GM06990 (cell line): ENCODE measurements at regions not wholly inside any gene's neighbourhood (a gene's known extent, or its start where the extent isn't known, plus 50 kb on each side); places are given as distances from the start of the nearest gene placed in this dataset.

Experiments used
- DNase-seq: peaks from one replicate; pipeline ENCODE4 v3.0.0-alpha.2; 2011; ENCODE audit not compliant: insufficient read length; ENCODE audit errors: extremely low read depth
- H3K27me3 ChIP-seq: replicated peaks from 2 replicates; pipeline ENCODE4 v1.6.0; 2011; ENCODE audit warnings: low read length; ENCODE audit not compliant: control insufficient read depth, insufficient read depth
- H3K36me3 ChIP-seq: 2 replicates; pipeline ENCODE4 v1.5.1; 2011; ENCODE audit warnings: low read length; ENCODE audit not compliant: control insufficient read depth, insufficient read depth
- H3K4me3 ChIP-seq: replicated peaks from 2 replicates; pipeline ENCODE4 v1.5.1; 2011; ENCODE audit warnings: low read depth, mild to moderate bottlenecking, control low read depth, low read length
- TF ChIP-seq, protein P1 (sequence below): IDR thresholded peaks from 2 replicates; pipeline ENCODE4 v1.5.1; 2011; ENCODE audit warnings: low read length, control low read depth, mild to moderate bottlenecking, inconsistent platforms; ENCODE audit not compliant: insufficient read depth, poor library complexity, severe bottlenecking

DNA sequence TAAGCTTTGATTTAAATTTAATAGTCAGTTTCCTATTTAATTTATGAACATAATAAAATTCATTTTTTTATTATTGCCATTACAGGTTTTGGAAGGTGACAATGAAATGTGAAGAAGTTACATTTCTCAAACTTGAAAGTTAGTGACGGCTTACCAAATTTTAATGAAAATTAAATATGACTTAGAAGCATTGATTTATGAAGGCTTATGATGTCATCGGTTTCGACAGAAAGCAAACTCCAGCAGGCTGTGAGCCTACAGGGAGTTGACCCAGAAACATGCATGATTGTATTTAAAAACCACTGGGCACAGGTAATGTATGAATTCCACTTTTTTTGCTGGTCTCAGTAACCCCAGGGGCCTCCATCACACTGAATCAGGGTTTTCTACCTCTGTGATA is 157.1 kb downstream of the FHIP1A start:
- DNase-seq = no peak
- TF ChIP-seq, protein P1, sequence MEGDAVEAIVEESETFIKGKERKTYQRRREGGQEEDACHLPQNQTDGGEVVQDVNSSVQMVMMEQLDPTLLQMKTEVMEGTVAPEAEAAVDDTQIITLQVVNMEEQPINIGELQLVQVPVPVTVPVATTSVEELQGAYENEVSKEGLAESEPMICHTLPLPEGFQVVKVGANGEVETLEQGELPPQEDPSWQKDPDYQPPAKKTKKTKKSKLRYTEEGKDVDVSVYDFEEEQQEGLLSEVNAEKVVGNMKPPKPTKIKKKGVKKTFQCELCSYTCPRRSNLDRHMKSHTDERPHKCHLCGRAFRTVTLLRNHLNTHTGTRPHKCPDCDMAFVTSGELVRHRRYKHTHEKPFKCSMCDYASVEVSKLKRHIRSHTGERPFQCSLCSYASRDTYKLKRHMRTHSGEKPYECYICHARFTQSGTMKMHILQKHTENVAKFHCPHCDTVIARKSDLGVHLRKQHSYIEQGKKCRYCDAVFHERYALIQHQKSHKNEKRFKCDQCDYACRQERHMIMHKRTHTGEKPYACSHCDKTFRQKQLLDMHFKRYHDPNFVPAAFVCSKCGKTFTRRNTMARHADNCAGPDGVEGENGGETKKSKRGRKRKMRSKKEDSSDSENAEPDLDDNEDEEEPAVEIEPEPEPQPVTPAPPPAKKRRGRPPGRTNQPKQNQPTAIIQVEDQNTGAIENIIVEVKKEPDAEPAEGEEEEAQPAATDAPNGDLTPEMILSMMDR = no peak
- Histone ChIP-seq H3K27me3 (no peaks in the 10 kb centered on the region; the same call in 1 of the 2 replicates), H3K4me3 (no peak overlapping the region), H3K36me3 (no peaks in the 10 kb centered on the region)

DNA sequence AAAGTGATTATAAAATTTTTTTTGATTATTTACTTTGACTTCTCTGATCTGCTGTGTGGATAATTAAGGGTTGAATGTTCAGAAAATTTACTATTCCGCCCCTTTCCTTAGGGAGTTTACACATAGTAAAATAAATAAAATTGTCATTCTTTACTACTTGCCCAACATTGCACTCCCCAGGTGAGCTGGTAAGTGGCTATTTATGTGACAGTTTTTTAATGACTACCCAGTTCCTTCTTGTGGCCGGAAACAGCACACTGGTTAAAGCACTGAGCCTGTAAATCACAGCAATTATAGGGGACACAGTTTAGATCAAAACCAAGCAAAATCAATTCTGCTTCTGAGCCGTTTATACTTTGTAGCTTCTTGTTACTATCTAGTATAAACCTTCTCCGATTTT is 158.1 kb downstream of the FHIP1A start:
- H3K36me3 ChIP-seq = no peaks in the 10 kb centered on the region
- no peak overlapping the region for H3K4me3 ChIP-seq
- TF ChIP-seq, protein P1 = no peak
- peak; percentile 17 for DNase-seq
- H3K27me3 ChIP-seq = no peaks in the 10 kb centered on the region; the same call in 1 of the 2 replicates

DNA sequence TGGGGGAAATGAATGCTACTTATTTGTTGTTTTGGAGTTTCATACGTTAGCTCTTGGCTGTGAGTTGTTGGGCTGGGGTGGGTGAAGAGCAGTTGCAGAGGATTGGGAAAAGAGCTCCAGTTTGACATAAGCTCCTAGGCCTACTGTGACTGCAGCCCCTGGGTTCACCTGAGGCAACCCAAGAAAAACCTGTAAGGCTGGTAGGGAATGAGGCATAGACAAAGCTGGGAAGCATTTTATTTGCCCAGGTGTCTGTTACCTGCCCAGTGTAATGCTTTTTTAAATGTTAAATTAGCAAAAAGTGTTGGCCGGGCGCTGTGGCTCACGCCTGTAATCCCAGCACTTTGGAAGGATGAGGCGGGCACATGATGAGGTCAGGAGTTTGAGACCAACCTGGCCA is 160.0 kb downstream of the FHIP1A start:
- no peak overlapping the region for H3K4me3 ChIP-seq
- TF ChIP-seq, protein P1 = no peak
- no peaks in the 10 kb centered on the region; the same call in 1 of the 2 replicates for H3K27me3 ChIP-seq

DNA sequence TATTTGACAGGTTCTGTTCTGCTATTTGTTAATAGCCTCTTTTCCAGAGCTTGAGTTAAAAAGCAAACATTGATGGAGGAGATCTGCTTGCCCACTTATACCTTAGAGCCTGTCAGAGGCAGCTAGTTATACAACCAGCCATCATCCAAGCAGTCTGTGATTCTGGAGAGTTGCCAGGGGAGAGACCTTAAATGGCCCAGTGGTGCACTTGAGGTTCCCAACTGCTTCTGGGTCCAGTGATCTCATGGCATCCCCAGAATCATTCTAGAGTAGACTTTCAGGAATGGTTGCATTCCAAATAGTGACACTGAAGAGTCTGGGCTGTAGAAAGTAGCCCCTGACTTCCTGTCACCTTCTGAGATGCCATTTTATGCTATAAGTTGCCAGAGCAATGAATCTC is 160.7 kb downstream of the FHIP1A start:
- H3K36me3 ChIP-seq = no peaks in the 10 kb centered on the region
- H3K4me3 ChIP-seq = no peak overlapping the region
- no peaks in the 10 kb centered on the region; the same call in 1 of the 2 replicates for H3K27me3 ChIP-seq
- DNase-seq = no peak
- TF ChIP-seq, protein P1 = no peak

More for the DNA sequence above, 160.0 kb downstream of the FHIP1A start:
- DNase-seq = no peak
- H3K36me3 ChIP-seq = no peaks in the 10 kb centered on the region

DNA sequence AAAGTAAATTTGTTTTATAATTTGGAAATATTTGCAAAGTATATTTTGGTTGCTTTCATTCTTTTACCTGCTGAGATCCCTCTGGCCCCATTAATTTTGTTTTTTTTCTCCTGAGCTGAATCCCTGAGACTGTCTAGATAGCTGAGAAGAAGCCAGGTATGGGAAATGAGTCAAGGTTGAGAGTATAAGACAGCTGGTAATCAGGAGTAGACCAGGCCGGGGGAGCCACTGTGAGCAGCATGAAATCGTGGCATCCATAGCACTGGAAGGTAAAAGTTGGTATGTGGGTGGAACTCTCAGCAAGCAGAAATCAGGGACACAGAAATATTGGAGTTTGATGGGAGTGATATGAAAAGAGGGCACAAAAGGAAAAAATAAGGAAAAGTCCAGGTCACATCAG is 164.5 kb downstream of the FHIP1A start:
- TF ChIP-seq, protein P1 = no peak
- DNase-seq = no peak
- Histone ChIP-seq H3K27me3 (peaks cover 1% of the 10 kb centered on the region), H3K4me3 (no peak overlapping the region), H3K36me3 (no peaks in the 10 kb centered on the region)

DNA sequence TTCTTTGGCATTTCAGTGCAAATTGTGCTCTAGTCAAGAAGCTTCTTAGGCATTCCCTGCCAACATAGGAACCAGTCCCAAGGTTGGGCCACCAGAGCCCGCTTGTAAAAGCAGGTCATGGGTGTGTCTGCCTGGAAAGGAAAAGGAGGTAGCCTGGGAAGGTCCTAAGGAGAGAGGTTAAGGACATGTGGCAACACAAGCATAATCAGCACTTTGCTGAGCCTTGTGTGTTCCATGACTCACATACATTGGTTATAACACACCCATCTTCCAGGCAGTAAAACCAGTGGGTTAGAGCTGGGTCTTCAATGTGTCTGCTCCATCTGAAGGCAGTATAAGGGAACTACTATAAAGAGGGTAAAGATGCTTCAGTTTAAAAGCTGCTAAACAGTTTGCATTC is 165.0 kb downstream of the FHIP1A start:
- Histone ChIP-seq H3K36me3 (no peaks in the 10 kb centered on the region), H3K4me3 (no peak overlapping the region), H3K27me3 (peaks cover 1% of the 10 kb centered on the region)
- TF ChIP-seq, protein P1 = no peak
- no peak for DNase-seq
